ENCODE measurements at regions not wholly inside any gene's neighbourhood (a gene's known extent, or its start where the extent isn't known, plus 50 kb on each side); places are given as distances from the start of the nearest gene placed in this dataset.

- no peak for TF ChIP-seq EZH2 (IDR thresholded peaks at IDR 0.05; ENCODE audit: insufficient read depth, poor library complexity, severe bottlenecking)
- no peak for TF ChIP-seq EZH2phosphoT487 (IDR thresholded peaks at IDR 0.05; ENCODE audit: insufficient read depth, low read depth)
These were observed 73.9 kb upstream of the VGLL2 start for GRCh38 chr6:117191448-117191847.
